H9 (cell line): ENCODE measurements at regions not wholly inside any gene's neighbourhood (a gene's known extent, or its start where the extent isn't known, plus 50 kb on each side); places are given as distances from the start of the nearest gene placed in this dataset.

Experiments used
- DNase-seq: peaks from one replicate; pipeline ENCODE4 v3.0.0-alpha.2; 2017
- H2AFZ ChIP-seq: one replicate; pipeline ENCODE4 v1.6.1; 2013; ENCODE audit warnings: mild to moderate bottlenecking, low read length, control low read depth, moderate library complexity
- H2AK5ac ChIP-seq: 2 replicates; pipeline ENCODE4 v1.6.1; 2013; ENCODE audit warnings: low read length, control low read depth, mixed read lengths; ENCODE audit not compliant: insufficient read length
- H2BK120ac ChIP-seq: one replicate; pipeline ENCODE4 v1.6.1; 2013; ENCODE audit warnings: low read depth, mild to moderate bottlenecking, low read length, control low read depth, inconsistent platforms; ENCODE audit not compliant: poor library complexity, severe bottlenecking
- H2BK12ac ChIP-seq: 2 replicates; pipeline ENCODE4 v1.6.1; 2013; ENCODE audit warnings: low read length, control low read depth, mixed read lengths, low read depth; ENCODE audit not compliant: insufficient read length
- H2BK15ac ChIP-seq: 2 replicates; pipeline ENCODE4 v1.6.1; 2013; ENCODE audit warnings: low read depth, low read length, control low read depth
- H2BK20ac ChIP-seq: one replicate; pipeline ENCODE4 v1.6.1; 2013; ENCODE audit warnings: low read depth, mild to moderate bottlenecking, low read length, control low read depth, inconsistent platforms; ENCODE audit not compliant: poor library complexity, severe bottlenecking
- H2BK5ac ChIP-seq: 2 replicates; pipeline ENCODE4 v1.6.1; 2013; ENCODE audit warnings: low read length, control low read depth, mixed read lengths; ENCODE audit not compliant: insufficient read length
- H3K14ac ChIP-seq: 2 replicates; pipeline ENCODE4 v1.6.1; 2013; ENCODE audit warnings: low read length, control low read depth; ENCODE audit not compliant: insufficient read depth
- H3K18ac ChIP-seq: 2 replicates; pipeline ENCODE4 v1.6.1; 2013; ENCODE audit warnings: low read depth, mild to moderate bottlenecking, mixed read lengths, low read length, control low read depth; ENCODE audit not compliant: insufficient read length
- H3K23ac ChIP-seq: 2 replicates; pipeline ENCODE4 v1.6.1; 2013; ENCODE audit warnings: low read length, control low read depth, mixed read lengths, low read depth; ENCODE audit not compliant: insufficient read length
- H3K23me2 ChIP-seq: 2 replicates; pipeline ENCODE4 v1.6.1; 2013; ENCODE audit warnings: low read depth, mild to moderate bottlenecking, mixed read lengths, low read length, control low read depth; ENCODE audit not compliant: insufficient read length, poor library complexity, severe bottlenecking
- H3K27ac ChIP-seq: 2 replicates; pipeline ENCODE4 v1.5.1; 2013; ENCODE audit warnings: low read length, control low read depth, mixed read lengths, low read depth; ENCODE audit not compliant: insufficient read length
- H3K27me3 ChIP-seq: 2 replicates; pipeline ENCODE4 v1.6.1; 2013; ENCODE audit warnings: low read length, control low read depth, inconsistent platforms; ENCODE audit not compliant: insufficient read depth
- H3K4ac ChIP-seq: 2 replicates; pipeline ENCODE4 v1.6.1; 2013; ENCODE audit warnings: low read depth, mild to moderate bottlenecking, control low read depth, inconsistent platforms, low read length, moderate library complexity
- H3K4me1 ChIP-seq: 2 replicates; pipeline ENCODE4 v1.6.1; 2013; ENCODE audit warnings: low read length, control low read depth, inconsistent platforms; ENCODE audit not compliant: insufficient read depth
- H3K4me2 ChIP-seq: 2 replicates; pipeline ENCODE4 v1.6.1; 2013; ENCODE audit warnings: low read length, control low read depth, mixed read lengths; ENCODE audit not compliant: insufficient read length, insufficient read depth
- H3K56ac ChIP-seq: 2 replicates; pipeline ENCODE4 v1.6.1; 2013; ENCODE audit warnings: low read depth, mild to moderate bottlenecking, mixed read lengths, low read length, control low read depth; ENCODE audit not compliant: insufficient read length
- H3K79me1 ChIP-seq: 2 replicates; pipeline ENCODE4 v1.6.1; 2013; ENCODE audit warnings: low read depth, mild to moderate bottlenecking, moderate library complexity, low read length, control low read depth, inconsistent platforms; ENCODE audit not compliant: insufficient read depth, poor library complexity, severe bottlenecking
- H3K79me2 ChIP-seq: 2 replicates; pipeline ENCODE4 v1.6.1; 2013; ENCODE audit warnings: low read length, control low read depth, inconsistent platforms; ENCODE audit not compliant: insufficient read depth
- H3K9ac ChIP-seq: 2 replicates; pipeline ENCODE4 v1.6.1; 2013; ENCODE audit warnings: low read length, control low read depth, mixed read lengths; ENCODE audit not compliant: insufficient read length; ENCODE audit errors: extremely low read depth
- H3K9me3 ChIP-seq: one replicate; pipeline ENCODE4 v1.6.1; 2013; ENCODE audit warnings: low read depth, low read length, inconsistent platforms; ENCODE audit not compliant: control insufficient read depth
- H3T11ph ChIP-seq: one replicate; pipeline ENCODE4 v1.6.1; 2013; ENCODE audit warnings: mild to moderate bottlenecking, low read length, control low read depth, inconsistent platforms
- H4K20me1 ChIP-seq: one replicate; pipeline ENCODE4 v1.6.1; 2013; ENCODE audit not compliant: control insufficient read depth, insufficient read length, insufficient read depth
- H4K5ac ChIP-seq: 2 replicates; pipeline ENCODE4 v1.6.1; 2013; ENCODE audit warnings: low read depth, mild to moderate bottlenecking, mixed read lengths, low read length, control low read depth; ENCODE audit not compliant: insufficient read length
- H4K8ac ChIP-seq: replicated peaks from 2 replicates; pipeline ENCODE4 v1.6.1; 2013; ENCODE audit warnings: low read length, control low read depth, mixed read lengths, low read depth; ENCODE audit not compliant: insufficient read length
- H4K91ac ChIP-seq: 2 replicates; pipeline ENCODE4 v1.6.1; 2013; ENCODE audit warnings: low read depth, mild to moderate bottlenecking, moderate library complexity, mixed read lengths, low read length, control low read depth; ENCODE audit not compliant: insufficient read length
- H3K27ac Mint-ChIP-seq, 3 experiments: 2 replicates in 2 of 3; 3 replicates in 1 of 3; pipeline ENCODE4 v1.8.0; 2020 to 2021; ENCODE audit warnings: mixed read lengths in 3 of 3, mild to moderate bottlenecking in 1 of 3, moderate library complexity in 1 of 3
- H3K27me3 Mint-ChIP-seq: 2 replicates; pipeline ENCODE4 v1.8.0; 2021; ENCODE audit warnings: low read depth, mild to moderate bottlenecking, moderate library complexity, mixed read lengths
- H3K36me3 Mint-ChIP-seq, 3 experiments: 2 replicates in 2 of 3; 3 replicates in 1 of 3; pipeline ENCODE4 v1.8.0; 2020 to 2021; ENCODE audit warnings: low read depth in 3 of 3, mixed read lengths in 3 of 3; ENCODE audit not compliant: insufficient read depth in 1 of 3
- H3K4me1 Mint-ChIP-seq, 2 experiments: 2 replicates each; pipeline ENCODE4 v1.8.0; 2020; ENCODE audit warnings: mixed read lengths in 2 of 2
- H3K4me3 Mint-ChIP-seq, 2 experiments: 2 replicates in 1 of 2; 3 replicates in 1 of 2; pipeline ENCODE4 v1.8.0; 2020 to 2021; ENCODE audit warnings: mild to moderate bottlenecking in 2 of 2, mixed read lengths in 2 of 2, moderate library complexity in 1 of 2
- H3K9me3 Mint-ChIP-seq, 2 experiments: 2 replicates in 1 of 2; 3 replicates in 1 of 2; pipeline ENCODE4 v1.8.0; 2020; ENCODE audit warnings: mild to moderate bottlenecking in 2 of 2, mixed read lengths in 2 of 2, moderate library complexity in 1 of 2
- WGBS: extraction: QIAGEN DNeasy Blood & Tissue Kit; methylation state at CpG from one replicate; pipeline ENCODE4 v1.1.7; 2013; ENCODE audit warnings: missing lambda C conversion rate, low lambda C conversion rate, mixed read lengths; ENCODE audit not compliant: insufficient read length; ENCODE audit errors: extremely low coverage; 5-methylcytosine and 5-hydroxymethylcytosine counted together
- TF ChIP-seq, protein P1 (sequence below): fragments of 200-600 bp; sonication (generic); conservative IDR thresholded peaks from 3 replicates; pipeline ENCODE4 v1.8.0; 2021; ENCODE audit warnings: antibody characterized with exemption, mild to moderate bottlenecking

DNA sequence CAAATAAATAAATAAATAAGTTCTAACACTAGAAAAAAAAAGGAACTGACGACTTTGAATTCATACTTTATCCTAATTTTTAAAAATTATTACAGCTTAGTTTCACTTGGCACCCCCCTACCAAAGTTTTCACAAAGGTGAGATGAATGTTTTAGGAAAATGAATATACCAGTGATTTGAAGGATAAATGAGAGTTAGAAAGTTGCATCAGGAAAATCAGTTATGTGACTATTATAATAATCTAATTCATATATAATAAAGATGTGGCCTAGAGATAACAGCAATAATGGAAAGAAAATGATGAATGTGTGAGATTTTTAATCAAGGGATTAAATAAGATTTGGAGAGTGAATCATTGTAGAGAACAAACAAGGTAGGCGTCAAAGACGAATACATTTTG, 103.0 kb upstream of the RAP1B start:
- Histone ChIP-seq H4K20me1 (no peaks in the 10 kb centered on the region), H3K9me3 (no peaks in the 10 kb centered on the region), H3K14ac (no peak overlapping the region), H3K79me1 (no peaks in the 10 kb centered on the region), H3K4me2 (no peak overlapping the region), H3K56ac (no peak overlapping the region), H3K79me2 (peaks cover 1% of the 10 kb centered on the region; the same call in 1 of the 2 replicates), H2BK12ac (no peak overlapping the region), H2BK120ac (no peak overlapping the region), H3K23me2 (no peaks in the 10 kb centered on the region), H2AK5ac (no peak overlapping the region), H3K23ac (no peak overlapping the region), H3K27ac (no peak overlapping the region), H3K18ac (no peak overlapping the region), H4K91ac (no peak overlapping the region), H2BK20ac (no peak overlapping the region), H3K27me3 (no peaks in the 10 kb centered on the region), H4K5ac (no peak overlapping the region), H2BK5ac (no peak overlapping the region), H2AFZ (no peak overlapping the region), H3T11ph (no peak overlapping the region), H3K4ac (no peak overlapping the region), H3K4me1 (no peaks in the 10 kb centered on the region), H2BK15ac (no peak overlapping the region), H4K8ac (no peak overlapping the region), H3K9ac (no peak overlapping the region)
- H3K4me3 Mint-ChIP-seq = no peak overlapping the region
- no peaks in the 10 kb centered on the region; a peak in 1 of 7 replicates for H3K36me3 Mint-ChIP-seq
- H3K27me3 Mint-ChIP-seq = no peaks in the 10 kb centered on the region; the same call in 1 of the 2 replicates
- no peak for DNase-seq
- H3K9me3 Mint-ChIP-seq = no peaks in the 10 kb centered on the region
- WGBS = no CpG with 5 or more reads among the region's 3 CpGs
- no peak overlapping the region for H3K27ac Mint-ChIP-seq
- TF ChIP-seq, protein P1, sequence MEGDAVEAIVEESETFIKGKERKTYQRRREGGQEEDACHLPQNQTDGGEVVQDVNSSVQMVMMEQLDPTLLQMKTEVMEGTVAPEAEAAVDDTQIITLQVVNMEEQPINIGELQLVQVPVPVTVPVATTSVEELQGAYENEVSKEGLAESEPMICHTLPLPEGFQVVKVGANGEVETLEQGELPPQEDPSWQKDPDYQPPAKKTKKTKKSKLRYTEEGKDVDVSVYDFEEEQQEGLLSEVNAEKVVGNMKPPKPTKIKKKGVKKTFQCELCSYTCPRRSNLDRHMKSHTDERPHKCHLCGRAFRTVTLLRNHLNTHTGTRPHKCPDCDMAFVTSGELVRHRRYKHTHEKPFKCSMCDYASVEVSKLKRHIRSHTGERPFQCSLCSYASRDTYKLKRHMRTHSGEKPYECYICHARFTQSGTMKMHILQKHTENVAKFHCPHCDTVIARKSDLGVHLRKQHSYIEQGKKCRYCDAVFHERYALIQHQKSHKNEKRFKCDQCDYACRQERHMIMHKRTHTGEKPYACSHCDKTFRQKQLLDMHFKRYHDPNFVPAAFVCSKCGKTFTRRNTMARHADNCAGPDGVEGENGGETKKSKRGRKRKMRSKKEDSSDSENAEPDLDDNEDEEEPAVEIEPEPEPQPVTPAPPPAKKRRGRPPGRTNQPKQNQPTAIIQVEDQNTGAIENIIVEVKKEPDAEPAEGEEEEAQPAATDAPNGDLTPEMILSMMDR = no peak
- H3K4me1 Mint-ChIP-seq = no peaks in the 10 kb centered on the region
